ENCODE measurements at regions not wholly inside any gene's neighbourhood (a gene's known extent, or its start where the extent isn't known, plus 50 kb on each side); places are given as distances from the start of the nearest gene placed in this dataset.

DNA sequence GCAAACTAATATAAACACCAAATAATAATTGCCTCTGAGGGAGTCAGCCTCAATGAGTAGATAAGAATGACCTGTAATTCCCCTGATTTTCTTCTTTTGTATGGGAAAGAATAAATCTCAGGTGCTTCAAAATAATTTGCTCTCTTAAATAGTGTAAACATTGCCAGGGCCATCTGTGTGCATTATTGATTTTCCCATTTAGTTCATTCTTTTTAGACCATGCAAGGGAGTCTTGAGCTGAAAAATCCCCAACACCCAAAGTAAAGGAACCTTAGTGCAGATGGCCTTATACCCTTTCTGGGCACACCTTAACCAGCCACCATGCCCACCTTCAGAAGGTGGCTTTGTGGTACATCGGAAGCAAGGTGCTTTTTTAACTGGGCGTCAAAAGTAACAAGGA is 267.2 kb downstream of the TMEM114 start (continued):
- TF ChIP-seq CTBP2 (IDR thresholded peaks at IDR 0.05; ENCODE audit: borderline replicate concordance, insufficient read depth, insufficient read length, low read length) (no peak), SP1 (IDR thresholded peaks at IDR 0.05; ENCODE audit: low read depth, low read length) (no peak)
